T47D (cell line): ENCODE measurements at regions not wholly inside any gene's neighbourhood (a gene's known extent, or its start where the extent isn't known, plus 50 kb on each side); places are given as distances from the start of the nearest gene placed in this dataset.

Source experiments
- DNase-seq, 2 experiments: peaks; one replicate each; pipeline versions ENCODE4 v3.0.0 to v3.0.0-alpha.2; 2011 to 2012; ENCODE audit warnings: low read depth in 1 of 2, low spot score in 1 of 2
- JUND ChIP-seq: IDR thresholded peaks from 2 replicates; pipeline ENCODE4 v1.6.1; 2012; ENCODE audit warnings: low read depth
- in situ Hi-C: cut with HindIII; loops from 2 replicates; pipeline ENCODE4 v1.10.0; 2016; ENCODE audit warnings: low sequenced_read_pairs, low pct_unique_long_range_greater_than_20kb

GRCh38 chr17:28267720-28268609 lies 51.0 kb upstream of the TMEM97 start:
- no peak for TF ChIP-seq JUND
- DNase-seq, result no peak
- in situ Hi-C loops, result no loop called here

GRCh38 chr17:28268610-28269313 lies 50.2 kb upstream of the TMEM97 start:
- in situ Hi-C loops, result no loop called here
- no peak for DNase-seq
- TF ChIP-seq JUND, result no peak
